GM12878 (cell line): ENCODE measurements at regions not wholly inside any gene's neighbourhood (a gene's known extent, or its start where the extent isn't known, plus 50 kb on each side); places are given as distances from the start of the nearest gene placed in this dataset.

ENCODE experiments used
- ATAC-seq: fragments of 200-7000 bp; cut with Tn5 transposase; 3 replicates; pipeline ENCODE4 v1.9.1; 2020; ENCODE audit warnings: mild to moderate bottlenecking, moderate library complexity
- BruUV-seq: library from RNA; stranded (reverse); fragments of 400-500 nt; replicated peaks from 2 replicates; lab custom pipeline; 2021; lab: Mats Ljungman, UMichigan
- CTCF ChIA-PET: fragments of 300-600 bp; sonication (Branson Sonifier 250); formaldehyde crosslinking; extraction: SDS; loops from one replicate; lab custom pipeline; 2021; ENCODE audit warnings: inconsistent platforms; lab: Yijun Ruan, JAX
- POLR2A ChIA-PET: fragments of 350-600 bp; formaldehyde crosslinking; extraction: SDS; loops from one replicate; lab custom pipeline; 2021; ENCODE audit warnings: inconsistent platforms; lab: Charles Lee
- RAD21 ChIA-PET: fragments of 300-600 bp; sonication (Branson Sonifier 250); formaldehyde crosslinking; loops from one replicate; lab custom pipeline; 2023; ENCODE audit warnings: antibody characterized with exemption; ENCODE audit not compliant: unreplicated experiment; lab: Charles Lee
- SMC1A ChIA-PET: fragments of 300-600 bp; sonication (Branson Sonifier 250); formaldehyde crosslinking; loops from one replicate; lab custom pipeline; 2023; ENCODE audit not compliant: unreplicated experiment, uncharacterized antibody; lab: Charles Lee
- DNase-seq: peaks from one replicate; pipeline ENCODE4 v3.0.0-alpha.2; 2011; ENCODE audit warnings: low read depth, low spot score
- FAIRE-seq: peaks from 3 replicates; lab custom pipeline; 2011; peaks lifted over from hg19 to GRCh38; lab: Jason Lieb, UNC
- H2AFZ ChIP-seq: 2 replicates; pipeline ENCODE4 v1.6.0; 2011; ENCODE audit warnings: low read depth, low read length, control low read depth; ENCODE audit not compliant: control insufficient read depth
- H3K27ac ChIP-seq: 2 replicates; pipeline ENCODE4 v1.5.1; 2011; ENCODE audit warnings: control low read depth; ENCODE audit not compliant: control insufficient read depth, insufficient read depth
- H3K27me3 ChIP-seq, 2 experiments: replicated peaks in 1 of 2; 2 replicates each; pipeline versions ENCODE4 v1.6.0 to v1.6.1; 2011; ENCODE audit warnings: low read length in 1 of 2; ENCODE audit not compliant: control insufficient read depth in 2 of 2, insufficient read depth in 2 of 2
- H3K36me3 ChIP-seq, 2 experiments: 2 replicates each; pipeline ENCODE4 v1.5.1; 2011; ENCODE audit warnings: low read length in 1 of 2; ENCODE audit not compliant: control insufficient read depth in 2 of 2, insufficient read depth in 2 of 2
- H3K4me1 ChIP-seq: 2 replicates; pipeline ENCODE4 v1.6.1; 2011; ENCODE audit warnings: mild to moderate bottlenecking, low read length, moderate library complexity, mixed read lengths; ENCODE audit not compliant: control insufficient read depth, insufficient read depth
- H3K4me2 ChIP-seq: 2 replicates; pipeline ENCODE4 v1.6.0; 2011; ENCODE audit warnings: control low read depth; ENCODE audit not compliant: control insufficient read depth, insufficient read depth
- H3K4me3 ChIP-seq: fragments of 200-600 bp; sonication (generic); 2 replicates; pipeline ENCODE4 v1.5.1; 2016
- H3K79me2 ChIP-seq: 2 replicates; pipeline ENCODE4 v1.6.0; 2011; ENCODE audit warnings: low read length; ENCODE audit not compliant: control insufficient read depth, insufficient read depth
- H3K9ac ChIP-seq: 2 replicates; pipeline ENCODE4 v1.8.0; 2011; ENCODE audit warnings: low read length, control low read depth, mixed read lengths; ENCODE audit not compliant: control insufficient read depth, insufficient read depth
- H3K9me3 ChIP-seq: replicated peaks from 3 replicates; pipeline ENCODE4 v1.5.1; 2011; ENCODE audit warnings: mild to moderate bottlenecking, low read length; ENCODE audit not compliant: control insufficient read depth, insufficient read depth
- H4K20me1 ChIP-seq: 2 replicates; pipeline ENCODE4 v1.6.0; 2011; ENCODE audit not compliant: control insufficient read depth, insufficient read depth
- CHD2 ChIP-seq: IDR thresholded peaks from 2 replicates; pipeline ENCODE4 v1.6.1; 2011; ENCODE audit warnings: low read depth, low read length, improper control_type of control experiment, borderline replicate concordance
- EP300 ChIP-seq, 2 experiments: fragments of 150-350 bp in 1 of 2; IDR thresholded peaks; 2 replicates each; pipeline ENCODE4 v1.6.1; 2011 to 2012; ENCODE audit warnings: low read depth in 2 of 2, low read length in 2 of 2, borderline replicate concordance in 1 of 2, improper control_type of control experiment in 1 of 2, inconsistent platforms in 1 of 2; ENCODE audit not compliant: control insufficient read depth in 1 of 2
- FOXK2 ChIP-seq: fragments of 450-650 bp; IDR thresholded peaks from 2 replicates; pipeline ENCODE4 v1.6.1; 2017; ENCODE audit warnings: mild to moderate bottlenecking, moderate library complexity
- HDGF ChIP-seq: fragments of 450-650 bp; IDR thresholded peaks from 2 replicates; pipeline ENCODE4 v1.6.1; 2016; ENCODE audit warnings: antibody characterized with exemption
- IRF4 ChIP-seq: IDR thresholded peaks from 2 replicates; pipeline ENCODE4 v1.6.1; 2011; ENCODE audit warnings: low read depth, low read length
- IRF5 ChIP-seq: fragments of 450-650 bp; IDR thresholded peaks from 2 replicates; pipeline ENCODE4 v1.6.1; 2017; ENCODE audit warnings: borderline replicate concordance
- NR2C2 ChIP-seq: IDR thresholded peaks from 2 replicates; pipeline ENCODE4 v1.6.1; 2011; ENCODE audit warnings: borderline replicate concordance, low read depth; ENCODE audit not compliant: control insufficient read depth, insufficient read length
- RAD51 ChIP-seq: fragments of 450-650 bp; IDR thresholded peaks from 2 replicates; pipeline ENCODE4 v1.6.1; 2016; ENCODE audit warnings: moderate library complexity, mild to moderate bottlenecking, inconsistent platforms
- SMARCA5 ChIP-seq: fragments of 450-650 bp; IDR thresholded peaks from 2 replicates; pipeline ENCODE4 v1.6.1; 2017; ENCODE audit warnings: mild to moderate bottlenecking
- SMC3 ChIP-seq: IDR thresholded peaks from 2 replicates; pipeline ENCODE4 v1.6.1; 2011; ENCODE audit warnings: low read length, improper control_type of control experiment, borderline replicate concordance
- SP1 ChIP-seq: IDR thresholded peaks from one replicate; pipeline ENCODE4 v1.6.1; 2011; ENCODE audit warnings: low read depth, low read length
- SPI1 ChIP-seq: IDR thresholded peaks from 2 replicates; pipeline ENCODE4 v1.6.1; 2011; ENCODE audit warnings: low read depth, mild to moderate bottlenecking, low read length, moderate library complexity, borderline replicate concordance; ENCODE audit not compliant: insufficient read depth
- TBL1XR1 ChIP-seq: IDR thresholded peaks from 2 replicates; pipeline ENCODE4 v1.6.1; 2012; ENCODE audit warnings: low read depth, low read length, improper control_type of control experiment
- TCF3 ChIP-seq: IDR thresholded peaks from 2 replicates; pipeline ENCODE4 v1.6.1; 2012; ENCODE audit warnings: low read depth, mild to moderate bottlenecking, low read length, borderline replicate concordance; ENCODE audit not compliant: insufficient read depth
- TCF7 ChIP-seq: IDR thresholded peaks from 2 replicates; pipeline ENCODE4 v1.6.1; 2014; ENCODE audit warnings: antibody characterized with exemption, borderline replicate concordance
- ZBTB33 ChIP-seq: fragments of 450-650 bp; IDR thresholded peaks from 2 replicates; pipeline ENCODE4 v1.6.1; 2017; ENCODE audit warnings: mild to moderate bottlenecking
- ZSCAN29 ChIP-seq: fragments of 450-650 bp; IDR thresholded peaks from 2 replicates; pipeline ENCODE4 v1.6.1; 2017; ENCODE audit warnings: mild to moderate bottlenecking, moderate library complexity
- WGBS: methylation state at CpG from one replicate; pipeline ENCODE4 v1.1.6; 2016; ENCODE audit warnings: low lambda C conversion rate; ENCODE audit not compliant: insufficient replicate concordance, insufficient coverage; ENCODE audit errors: missing lambda C conversion rate; 5-methylcytosine and 5-hydroxymethylcytosine counted together
- in situ Hi-C: fragments of 300-500 bp; cut with MboI; formaldehyde crosslinking; loops from 9 replicates; pipeline ENCODE4 v1.14.3; 2018; ENCODE audit warnings: mixed read lengths
- intact Hi-C: fragments of 100-400 bp; cut with micrococcal nuclease; formaldehyde crosslinking; loops from one replicate; pipeline ENCODE4 v1.14.2; 2022; ENCODE audit not compliant: unreplicated experiment

GRCh38 chr14:101383737-101384338 lies 177.5 kb upstream of the DIO3 start:
- WGBS, result 0% methylated on average over 2 of the region's 2 CpGs
- H3K36me3 ChIP-seq, result no peaks in the 10 kb centered on the region
- in situ Hi-C loops, result no loop called here
- CTCF ChIA-PET, result no interaction called here
- H2AFZ ChIP-seq, result no peak overlapping the region
- DNase-seq, result no peak
- no peaks in the 10 kb centered on the region for H4K20me1 ChIP-seq
- H3K27ac ChIP-seq, result no peak overlapping the region
- TF ChIP-seq EP300 (IDR thresholded peaks at IDR 0.05; ENCODE audit: borderline replicate concordance in 1 of 2, control insufficient read depth in 1 of 2, low read depth in 2 of 2, low read length in 2 of 2), result no peak
- TF ChIP-seq TCF7, result no peak
- no peak for TF ChIP-seq NR2C2
- TF ChIP-seq SP1, result no peak
- TF ChIP-seq ZBTB33, result no peak
- TF ChIP-seq IRF4, result no peak
- TF ChIP-seq SMARCA5, result no peak
- no peak for TF ChIP-seq TBL1XR1
- TF ChIP-seq ZSCAN29, result no peak
- no peak for TF ChIP-seq HDGF
- no peak for TF ChIP-seq FOXK2
- TF ChIP-seq TCF3, result no peak
- TF ChIP-seq RAD51, result no peak
- no peak for TF ChIP-seq SPI1
- TF ChIP-seq IRF5, result no peak
- TF ChIP-seq CHD2, result no peak
- no peak for TF ChIP-seq SMC3
- TF ChIP-seq, all 136 proteins: peak for 0
- Histone ChIP-seq H3K27me3 (no peaks in the 10 kb centered on the region), H3K79me2 (no peaks in the 10 kb centered on the region), H3K9me3 (no peaks in the 10 kb centered on the region), H3K9ac (no peak overlapping the region), H3K4me1 (no peaks in the 10 kb centered on the region), H3K4me3 (no peak overlapping the region), H3K4me2 (no peak overlapping the region)
- ChIA-PET RAD21 (no interaction called here), SMC1A (no interaction called here), POLR2A (no interaction called here)
- BruUV-seq, result no TSS peak
- ATAC-seq, result no peak
- intact Hi-C loops, result no loop called here
- FAIRE-seq, result no peak
